Activated CD4-positive, CD25-positive, alpha-beta regulatory T cell treated with anti-CD3 and anti-CD28 coated beads, Interleukin-2, amount 50 U/mL, for 16 hours (primary cell): ENCODE measurements at regions not wholly inside any gene's neighbourhood (a gene's known extent, or its start where the extent isn't known, plus 50 kb on each side); places are given as distances from the start of the nearest gene placed in this dataset.

Experiments used
- DNase-seq: peaks from one replicate; pipeline ENCODE4 v3.0.0-alpha.2; 2020; ENCODE audit warnings: low read depth, low spot score

DNA sequence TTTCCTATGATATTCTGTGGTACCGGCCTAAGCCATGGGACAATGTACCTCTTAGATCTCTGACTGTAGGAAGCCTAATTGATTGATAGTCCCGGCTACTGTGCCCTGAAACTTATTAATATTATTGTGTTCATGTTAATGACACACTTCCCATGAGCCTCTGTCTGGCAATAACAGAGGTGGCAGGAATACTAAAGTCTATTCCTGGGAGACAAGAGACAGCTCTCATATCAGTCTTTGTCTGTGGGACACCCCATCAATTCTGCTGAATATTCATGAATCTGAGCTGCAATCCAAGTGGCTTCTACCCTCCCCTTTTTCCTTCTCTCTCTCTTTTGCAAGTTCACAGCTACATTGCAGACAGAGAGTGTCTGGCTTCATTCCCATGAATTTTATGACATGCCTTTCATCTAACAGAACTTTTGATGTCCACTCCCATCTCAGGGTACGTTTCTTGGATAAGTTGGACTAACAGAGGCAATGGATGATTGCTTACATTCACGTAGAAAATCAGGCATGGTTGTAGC, 907.5 kb downstream of the ZPLD1 start:
- DNase-seq: no peak

DNA sequence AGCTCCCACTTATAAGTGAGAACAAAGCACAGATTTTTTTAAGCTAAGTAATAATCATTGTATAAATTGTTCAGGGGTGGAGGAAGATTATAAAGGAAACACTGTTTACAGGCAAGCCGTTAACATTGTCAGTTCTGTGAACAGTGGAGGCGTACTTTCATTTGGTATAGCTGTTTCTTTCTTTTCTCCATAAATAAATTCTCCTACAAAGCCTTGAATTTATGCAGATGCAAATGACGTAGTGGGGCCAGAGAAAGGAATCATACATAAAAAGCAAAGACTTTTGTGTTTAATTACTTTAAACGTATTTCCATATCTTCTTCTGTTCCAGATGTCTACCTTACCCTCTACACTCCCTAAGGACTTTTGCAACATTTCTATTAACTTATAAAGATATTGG, 914.9 kb downstream of the ZPLD1 start:
- DNase-seq: no peak

- DNase-seq: no peak
These were observed 930.7 kb downstream of the ZPLD1 start for GRCh38 chr3:103365467-103365866.

- no peak for DNase-seq
These were observed 932.7 kb downstream of the ZPLD1 start for GRCh38 chr3:103367481-103367880.

DNA sequence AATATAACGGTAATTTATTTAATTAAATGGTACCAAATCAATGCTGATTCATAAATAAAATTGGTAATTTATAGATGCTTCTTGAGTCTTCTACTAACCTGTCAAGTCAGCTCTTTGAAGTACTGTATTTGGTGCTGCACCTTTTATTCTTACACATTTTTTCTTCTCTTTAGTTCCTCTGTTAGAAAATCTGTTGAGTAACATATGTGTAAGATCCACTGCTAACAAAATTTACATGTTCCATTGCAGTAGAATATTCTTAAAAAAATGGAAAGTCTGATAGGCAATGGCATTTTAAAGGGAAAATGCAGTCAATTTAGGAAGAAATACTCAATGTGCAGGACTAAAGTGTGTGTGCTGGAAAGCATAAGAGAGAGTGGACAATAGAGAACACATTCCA, 936.6 kb downstream of the ZPLD1 start:
- no peak for DNase-seq

- DNase-seq: no peak
These were observed 937.2 kb downstream of the ZPLD1 start for GRCh38 chr3:103372031-103372430.

GRCh38 chr3:103380391-103380790, 945.6 kb downstream of the ZPLD1 start:
- no peak for DNase-seq

DNA sequence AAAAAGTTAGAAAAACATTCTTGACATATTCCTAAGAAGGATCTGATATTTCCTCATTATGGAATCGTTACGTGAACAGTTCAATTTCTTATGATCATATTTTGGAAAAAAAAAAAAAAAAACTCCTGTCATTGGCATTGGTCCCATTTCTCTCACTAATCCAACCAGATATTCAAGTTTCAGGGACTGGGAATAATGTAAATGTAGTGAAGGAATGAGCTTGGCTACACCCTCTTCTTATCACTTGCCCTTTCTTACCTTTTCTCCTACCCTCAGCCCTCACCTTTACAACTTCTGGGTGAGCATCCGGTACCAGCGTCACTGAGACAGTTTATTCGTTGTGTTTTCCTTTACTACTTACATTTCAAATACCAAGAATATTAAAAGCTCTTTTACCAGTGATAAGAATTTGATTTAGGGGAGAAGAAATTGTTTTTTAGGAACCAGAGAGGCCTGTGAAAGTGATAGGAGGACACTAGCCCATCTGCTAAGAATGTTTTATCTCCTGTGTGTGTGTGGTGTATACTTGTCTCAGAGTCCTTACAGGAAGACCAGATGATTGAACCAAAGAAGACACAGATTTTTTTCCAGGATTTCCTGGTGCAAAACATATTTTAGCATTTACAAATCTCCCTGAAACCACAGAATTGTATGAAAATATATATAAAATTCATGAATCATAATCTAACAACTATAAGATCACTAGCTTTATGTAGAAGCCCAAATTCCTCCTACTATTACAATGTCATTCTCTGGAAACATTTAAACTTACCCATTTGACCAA, 946.7 kb downstream of the ZPLD1 start:
- no peak for DNase-seq

DNA sequence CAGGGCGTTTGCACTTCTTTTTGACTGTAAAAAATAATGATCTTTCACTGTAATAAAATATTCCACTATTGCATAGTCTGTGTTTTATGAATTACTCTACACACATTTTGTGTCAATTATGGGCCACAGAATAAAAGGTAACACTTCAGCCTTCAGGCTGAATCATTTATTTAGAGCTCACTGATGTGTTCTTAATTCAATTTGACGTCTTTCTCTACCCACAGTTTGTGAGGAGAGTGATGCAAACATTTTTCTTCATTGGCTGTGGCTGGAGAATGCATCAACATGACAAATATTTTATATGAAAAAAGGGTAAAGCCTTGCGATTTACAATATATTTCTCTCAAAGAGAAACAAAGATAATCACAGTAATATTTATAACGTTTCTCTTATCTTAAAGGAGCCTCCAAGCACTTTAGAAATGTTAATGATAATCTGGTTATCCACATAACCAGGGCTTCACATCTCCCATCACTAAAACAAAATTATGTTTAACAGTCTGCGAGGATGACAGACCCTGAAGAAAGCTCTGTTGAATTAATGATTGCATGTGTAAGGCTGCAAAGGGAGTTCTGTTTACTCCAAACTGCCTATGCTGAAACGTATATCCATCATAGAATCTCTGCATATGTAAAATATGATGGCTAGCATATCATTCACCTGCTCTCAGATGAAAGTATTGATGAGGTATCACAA, 951.3 kb downstream of the ZPLD1 start:
- DNase-seq: no peak

DNA sequence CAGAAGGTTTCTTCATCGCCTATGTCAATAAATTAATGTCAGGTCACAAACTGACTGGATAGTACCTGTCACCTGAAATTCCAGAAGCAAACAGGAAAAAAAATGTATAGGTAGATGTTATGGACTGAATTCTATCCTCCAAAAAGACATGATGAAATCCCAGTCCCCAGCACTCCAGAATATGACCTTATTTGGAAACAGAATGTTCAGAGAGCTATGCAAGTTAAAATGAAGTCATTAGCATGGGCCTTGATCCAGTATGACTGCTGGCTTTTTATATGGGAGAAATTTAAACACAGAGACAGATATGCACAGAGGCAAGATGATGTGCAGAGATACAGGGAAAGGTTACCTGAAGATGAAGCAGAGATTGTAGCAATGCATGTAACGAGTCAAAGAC, 953.4 kb downstream of the ZPLD1 start:
- DNase-seq: no peak

DNA sequence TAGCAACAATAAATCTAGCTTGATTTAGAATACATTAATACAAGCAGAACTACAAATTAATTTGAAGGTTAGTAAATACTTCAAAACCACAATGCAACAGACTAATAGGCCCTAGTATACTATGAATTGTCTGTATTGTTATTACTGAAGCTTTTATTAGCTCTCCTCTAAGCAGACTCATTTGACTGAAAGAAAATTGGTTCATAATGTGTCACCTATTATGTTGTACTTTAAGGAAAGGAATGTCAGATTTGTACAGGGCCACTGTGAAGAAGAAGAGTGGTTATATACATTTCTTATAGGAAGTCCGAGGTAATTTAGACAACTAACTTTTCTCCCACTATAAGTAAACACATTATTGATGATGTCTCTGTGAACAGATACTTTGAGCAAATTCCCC, 954.5 kb downstream of the ZPLD1 start:
- no peak for DNase-seq

- DNase-seq: no peak
These were observed 958.8 kb downstream of the ZPLD1 start for GRCh38 chr3:103393395-103394186.

- no peak for DNase-seq
These were observed 968.4 kb downstream of the ZPLD1 start for GRCh38 chr3:103403191-103403590.

DNA sequence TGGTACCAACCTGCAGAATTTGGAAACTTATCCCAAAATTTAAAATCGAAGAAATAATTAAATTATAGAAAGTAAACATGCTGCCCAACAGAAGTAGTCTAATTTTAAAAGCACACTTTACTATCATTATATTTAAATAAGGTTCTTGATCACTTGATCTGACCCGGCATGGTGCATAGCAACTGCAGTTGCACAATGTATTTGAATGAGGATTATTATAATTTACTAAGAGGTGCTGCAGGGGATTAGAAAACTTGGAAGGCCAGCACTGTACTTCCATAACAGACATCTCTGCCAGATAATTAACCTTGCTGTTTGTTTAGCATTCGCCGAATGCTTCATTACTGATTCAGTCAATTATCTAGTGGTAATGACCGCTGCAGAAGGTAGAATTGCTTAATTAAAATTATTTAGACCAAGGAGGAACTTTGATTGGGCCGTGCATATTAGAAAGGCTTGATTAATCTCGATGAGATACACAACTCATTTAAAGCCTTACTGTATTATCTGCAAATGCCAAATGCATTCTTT, 971.6 kb downstream of the ZPLD1 start:
- DNase-seq: no peak

DNA sequence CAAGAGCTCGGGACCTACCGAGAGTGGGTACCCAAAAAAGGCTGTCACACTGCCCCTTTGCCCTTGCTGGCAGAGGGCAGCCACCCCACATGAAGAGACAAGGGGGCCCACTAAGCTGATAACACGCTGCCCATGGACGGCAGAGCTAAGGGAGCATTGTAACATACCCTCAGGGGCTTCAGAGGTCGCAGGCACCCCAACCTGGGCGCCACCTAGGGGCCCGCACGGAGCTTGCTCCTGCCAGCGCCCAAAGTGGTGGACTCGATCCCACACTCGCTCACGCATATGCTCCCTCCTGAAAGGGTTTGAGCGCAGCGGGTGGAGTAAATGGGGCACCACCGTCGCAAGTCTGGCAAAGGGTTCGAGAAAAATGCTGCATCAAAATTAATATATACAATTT, 975.4 kb downstream of the ZPLD1 start:
- no peak for DNase-seq

DNA sequence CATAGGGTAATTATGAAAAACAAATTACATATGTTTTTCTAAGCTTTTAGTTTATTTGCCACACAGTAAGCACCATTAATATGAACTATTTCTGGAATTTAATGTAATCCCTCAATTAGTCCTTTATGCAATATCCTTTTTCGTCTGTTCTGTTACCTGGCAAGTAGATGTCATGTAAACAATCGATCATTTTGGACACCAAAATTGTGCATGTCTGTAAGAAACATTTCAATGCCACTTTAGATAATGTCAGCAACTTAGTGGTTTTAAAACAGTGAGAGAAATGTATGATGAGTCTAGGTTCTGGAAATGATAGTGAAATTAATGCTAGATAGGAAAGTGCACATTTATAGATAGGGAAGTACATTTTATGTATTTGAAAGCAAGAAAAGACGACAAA, 986.6 kb downstream of the ZPLD1 start:
- DNase-seq: no peak

GRCh38 chr3:103437883-103438282, 1003.1 kb downstream of the ZPLD1 start:
- DNase-seq: no peak

DNA sequence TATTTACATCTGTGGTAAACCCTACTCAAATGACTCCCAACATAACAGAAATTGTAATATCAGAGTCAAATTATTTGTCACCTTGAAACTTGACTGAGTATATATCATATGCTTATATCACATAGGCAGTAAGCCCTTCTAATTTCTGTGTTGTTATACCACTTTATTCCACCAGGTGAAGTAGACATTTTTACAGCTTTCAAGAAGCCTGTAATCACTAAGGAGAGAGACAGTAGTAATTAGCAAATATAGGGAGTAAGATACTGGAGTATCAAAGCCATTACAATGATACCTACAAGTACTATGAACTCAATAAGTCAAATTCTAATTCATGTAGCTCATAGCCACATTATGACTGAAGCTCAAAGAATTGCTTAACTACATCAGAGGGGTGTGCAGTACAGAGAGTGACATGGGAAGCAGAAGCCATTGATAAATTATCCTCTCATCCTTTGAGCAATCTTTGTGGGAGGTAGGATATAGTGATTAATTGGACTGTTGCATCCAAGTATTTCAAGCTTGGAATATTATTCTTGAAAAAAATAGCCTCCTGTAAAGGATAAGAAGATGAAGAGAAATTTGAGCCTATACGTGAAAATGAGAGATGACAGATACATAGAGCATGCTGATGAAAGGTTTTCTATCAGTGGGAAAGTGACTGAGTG, 1005.9 kb downstream of the ZPLD1 start:
- no peak for DNase-seq

DNA sequence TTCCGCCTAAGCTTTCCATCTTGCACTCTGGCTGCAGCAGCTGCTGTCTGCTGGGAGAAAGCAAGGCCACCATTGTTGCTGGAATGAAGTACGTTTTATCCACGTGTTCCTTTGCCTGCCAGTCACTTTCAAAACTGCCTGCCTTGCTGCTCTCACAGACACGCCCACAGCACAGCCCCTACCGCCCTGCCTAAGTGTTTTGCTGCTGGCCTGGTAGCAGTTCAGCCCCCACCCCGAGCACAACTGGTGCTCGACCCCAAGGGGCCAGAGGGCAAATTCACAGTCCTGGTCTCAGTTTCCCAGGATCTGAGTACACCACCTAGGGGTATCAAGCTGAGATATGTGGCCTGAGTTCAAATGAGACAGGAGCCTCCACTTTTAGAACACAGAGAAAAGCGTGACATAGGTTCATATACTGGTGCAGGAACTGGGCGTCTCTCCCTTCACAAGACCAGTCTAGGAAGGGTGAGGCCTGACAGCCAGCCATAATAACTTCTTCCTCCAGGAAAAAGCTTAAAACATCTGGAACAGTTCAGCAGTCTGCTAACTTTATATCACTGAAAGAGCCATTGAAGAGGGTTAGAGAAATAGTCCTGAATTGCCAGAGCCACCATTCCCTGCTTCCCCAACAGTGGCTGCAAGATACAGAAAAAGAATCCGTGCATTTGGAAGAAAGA, 1012.3 kb downstream of the ZPLD1 start:
- DNase-seq: no peak

DNA sequence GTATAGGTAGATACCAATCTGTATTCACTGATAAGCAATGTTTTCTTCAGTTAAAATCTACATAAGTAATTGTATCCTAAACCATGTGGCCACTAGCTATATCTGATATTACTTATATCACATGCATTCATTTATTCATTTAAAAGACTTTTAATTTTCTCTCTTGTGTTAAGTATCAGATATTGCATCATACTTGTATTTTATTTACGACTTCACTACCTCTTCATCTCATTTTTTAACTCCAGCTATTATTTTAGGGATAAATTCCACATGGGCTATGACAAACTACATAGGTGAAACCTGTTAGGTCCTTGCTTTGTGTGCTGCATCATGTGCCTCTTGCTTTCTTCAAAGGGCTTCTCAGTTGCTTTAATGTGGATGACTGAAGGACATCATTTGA, 1018.3 kb downstream of the ZPLD1 start:
- DNase-seq: no peak

DNA sequence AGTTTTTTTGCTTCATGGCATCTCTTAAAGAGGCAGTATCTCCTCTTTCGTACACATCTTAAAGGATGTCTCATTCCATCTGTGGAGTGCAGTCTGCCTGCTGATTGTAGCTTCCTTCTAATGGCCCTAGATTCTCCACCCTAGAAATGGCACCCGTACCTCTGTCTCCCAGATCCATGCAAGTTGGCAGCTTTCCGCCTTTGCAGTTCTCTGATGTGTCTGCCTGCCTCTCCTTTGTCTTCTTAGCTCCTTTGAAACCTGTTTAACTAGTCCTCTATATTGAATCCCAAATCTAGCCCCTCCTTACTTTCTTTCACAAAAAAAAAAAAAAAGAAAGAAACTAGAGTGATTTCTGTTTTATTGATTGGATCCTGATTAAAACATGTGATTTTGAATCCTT, 1025.0 kb downstream of the ZPLD1 start:
- DNase-seq: no peak
